OCI-LY1 (cell line): ENCODE measurements at regions not wholly inside any gene's neighbourhood (a gene's known extent, or its start where the extent isn't known, plus 50 kb on each side); places are given as distances from the start of the nearest gene placed in this dataset.

ENCODE experiments used
- EZH2 ChIP-seq: fragments of 200-600 bp; sonication (generic), shearing (Covaris generic); IDR thresholded peaks from 2 replicates; pipeline ENCODE4 v1.8.0; 2017; ENCODE audit warnings: borderline replicate concordance, mixed run types, mild to moderate bottlenecking, antibody characterized with exemption, low read length, moderate library complexity, mixed read lengths
- TF ChIP-seq, protein P1 (sequence below): fragments of 200-600 bp; sonication (generic), shearing (Covaris generic); IDR thresholded peaks from 2 replicates; pipeline ENCODE4 v1.5.1; 2017; ENCODE audit warnings: mild to moderate bottlenecking, antibody characterized with exemption, low read length, moderate library complexity, mixed read lengths

DNA sequence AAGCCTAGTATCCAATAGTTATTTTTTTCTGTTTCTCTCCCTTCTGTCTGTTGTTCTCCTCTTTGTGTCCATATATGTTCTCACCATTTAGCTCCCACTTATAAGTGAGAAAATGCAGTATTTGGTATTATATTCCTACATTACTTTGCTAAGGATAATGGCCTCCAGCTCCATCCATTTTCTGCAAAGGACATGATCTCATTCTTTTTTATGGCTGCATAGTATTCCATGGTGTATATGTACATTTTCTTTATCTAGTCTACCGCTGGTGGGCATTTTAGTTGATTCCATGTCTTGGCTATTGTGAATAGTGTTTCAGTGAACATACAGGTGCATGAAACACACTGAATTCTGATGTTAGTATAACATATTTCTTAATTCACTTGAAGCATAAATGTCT, 348.9 kb upstream of the TRPC7 start:
- TF ChIP-seq, protein P1, sequence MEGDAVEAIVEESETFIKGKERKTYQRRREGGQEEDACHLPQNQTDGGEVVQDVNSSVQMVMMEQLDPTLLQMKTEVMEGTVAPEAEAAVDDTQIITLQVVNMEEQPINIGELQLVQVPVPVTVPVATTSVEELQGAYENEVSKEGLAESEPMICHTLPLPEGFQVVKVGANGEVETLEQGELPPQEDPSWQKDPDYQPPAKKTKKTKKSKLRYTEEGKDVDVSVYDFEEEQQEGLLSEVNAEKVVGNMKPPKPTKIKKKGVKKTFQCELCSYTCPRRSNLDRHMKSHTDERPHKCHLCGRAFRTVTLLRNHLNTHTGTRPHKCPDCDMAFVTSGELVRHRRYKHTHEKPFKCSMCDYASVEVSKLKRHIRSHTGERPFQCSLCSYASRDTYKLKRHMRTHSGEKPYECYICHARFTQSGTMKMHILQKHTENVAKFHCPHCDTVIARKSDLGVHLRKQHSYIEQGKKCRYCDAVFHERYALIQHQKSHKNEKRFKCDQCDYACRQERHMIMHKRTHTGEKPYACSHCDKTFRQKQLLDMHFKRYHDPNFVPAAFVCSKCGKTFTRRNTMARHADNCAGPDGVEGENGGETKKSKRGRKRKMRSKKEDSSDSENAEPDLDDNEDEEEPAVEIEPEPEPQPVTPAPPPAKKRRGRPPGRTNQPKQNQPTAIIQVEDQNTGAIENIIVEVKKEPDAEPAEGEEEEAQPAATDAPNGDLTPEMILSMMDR = no peak
- no peak for TF ChIP-seq EZH2
